Activated CD8-positive, alpha-beta memory T cell treated with anti-CD3 and anti-CD28 coated beads, Interleukin-2, amount 50 U/mL, for 4 hours (primary cell): ENCODE measurements at regions not wholly inside any gene's neighbourhood (a gene's known extent, or its start where the extent isn't known, plus 50 kb on each side); places are given as distances from the start of the nearest gene placed in this dataset.

Experiments
- DNase-seq: peaks from one replicate; pipeline ENCODE4 v3.0.0-alpha.2; 2020

GRCh38 chr1:70895531-70895930 lies 152.1 kb downstream of the PTGER3 start:
- no peak for DNase-seq

GRCh38 chr1:70896224-70896623 lies 151.4 kb downstream of the PTGER3 start:
- no peak for DNase-seq

GRCh38 chr1:70897273-70897672 lies 150.3 kb downstream of the PTGER3 start:
- no peak for DNase-seq

GRCh38 chr1:70899735-70900134 lies 147.9 kb downstream of the PTGER3 start:
- no peak for DNase-seq

GRCh38 chr1:70902211-70902610 lies 145.4 kb downstream of the PTGER3 start:
- DNase-seq: no peak

GRCh38 chr1:70906800-70907199 lies 140.8 kb downstream of the PTGER3 start:
- no peak for DNase-seq

- no peak for DNase-seq
Observed at GRCh38 chr1:70907563-70908310, 139.9 kb downstream of the PTGER3 start.

GRCh38 chr1:70909262-70909822 lies 138.3 kb downstream of the PTGER3 start:
- DNase-seq: no peak

GRCh38 chr1:70910013-70910412 lies 137.6 kb downstream of the PTGER3 start:
- no peak for DNase-seq

- DNase-seq: no peak
Observed at GRCh38 chr1:70911861-70912260, 135.8 kb downstream of the PTGER3 start.

- DNase-seq: no peak
Observed at GRCh38 chr1:70914224-70914623, 133.4 kb downstream of the PTGER3 start.

GRCh38 chr1:70915258-70916033 lies 132.2 kb downstream of the PTGER3 start:
- no peak for DNase-seq

- DNase-seq: no peak
Observed at GRCh38 chr1:70916034-70916427, 131.6 kb downstream of the PTGER3 start.

GRCh38 chr1:70919706-70920323 lies 127.8 kb downstream of the PTGER3 start:
- no peak for DNase-seq
